ENCODE measurements at regions not wholly inside any gene's neighbourhood (a gene's known extent, or its start where the extent isn't known, plus 50 kb on each side); places are given as distances from the start of the nearest gene placed in this dataset.

- DNase-seq (ENCODE audit: insufficient read length, low spot score) (no peak), FAIRE-seq (no peak)
- TF ChIP-seq POLR2A (IDR thresholded peaks at IDR 0.05; ENCODE audit: low read depth, low read length) (no peak), POLR2AphosphoS5 (IDR thresholded peaks at IDR 0.05; ENCODE audit: low read depth, low read length) (no peak), SPI1 (IDR thresholded peaks at IDR 0.05; ENCODE audit: low read depth, low read length) (no peak), PAX5 (IDR thresholded peaks at IDR 0.05; ENCODE audit: insufficient read depth, low read length, severe bottlenecking) (no peak), POU2F2 (IDR thresholded peaks at IDR 0.05; ENCODE audit: low read depth, low read length) (no peak), TAF1 (IDR thresholded peaks at IDR 0.05; ENCODE audit: low read depth, low read length) (no peak)
Measured at GRCh38 chr12:87513536-87514280, 515.5 kb downstream of the C12orf50 start.

- TF ChIP-seq PAX5 (IDR thresholded peaks at IDR 0.05; ENCODE audit: insufficient read depth, low read length, severe bottlenecking) (no peak), POLR2A (IDR thresholded peaks at IDR 0.05; ENCODE audit: low read depth, low read length) (no peak), SPI1 (IDR thresholded peaks at IDR 0.05; ENCODE audit: low read depth, low read length) (no peak), POU2F2 (IDR thresholded peaks at IDR 0.05; ENCODE audit: low read depth, low read length) (no peak), TAF1 (IDR thresholded peaks at IDR 0.05; ENCODE audit: low read depth, low read length) (no peak), POLR2AphosphoS5 (IDR thresholded peaks at IDR 0.05; ENCODE audit: low read depth, low read length) (no peak)
- no peak for FAIRE-seq
- no peak for DNase-seq (ENCODE audit: insufficient read length, low spot score)
Measured at GRCh38 chr12:87511371-87511770, 517.8 kb downstream of the C12orf50 start.

GRCh38 chr12:87509237-87509820, 519.9 kb downstream of the C12orf50 start:
- DNase-seq (ENCODE audit: insufficient read length, low spot score) (no peak), FAIRE-seq (no peak)
- TF ChIP-seq PAX5 (IDR thresholded peaks at IDR 0.05; ENCODE audit: insufficient read depth, low read length, severe bottlenecking) (no peak), POLR2AphosphoS5 (IDR thresholded peaks at IDR 0.05; ENCODE audit: low read depth, low read length) (no peak), TAF1 (IDR thresholded peaks at IDR 0.05; ENCODE audit: low read depth, low read length) (no peak), POU2F2 (IDR thresholded peaks at IDR 0.05; ENCODE audit: low read depth, low read length) (no peak), POLR2A (IDR thresholded peaks at IDR 0.05; ENCODE audit: low read depth, low read length) (no peak), SPI1 (IDR thresholded peaks at IDR 0.05; ENCODE audit: low read depth, low read length) (no peak)

- no peak for DNase-seq (ENCODE audit: insufficient read length, low spot score)
- TF ChIP-seq TAF1 (IDR thresholded peaks at IDR 0.05; ENCODE audit: low read depth, low read length) (no peak), POLR2A (IDR thresholded peaks at IDR 0.05; ENCODE audit: low read depth, low read length) (no peak), PAX5 (IDR thresholded peaks at IDR 0.05; ENCODE audit: insufficient read depth, low read length, severe bottlenecking) (no peak), SPI1 (IDR thresholded peaks at IDR 0.05; ENCODE audit: low read depth, low read length) (no peak), POLR2AphosphoS5 (IDR thresholded peaks at IDR 0.05; ENCODE audit: low read depth, low read length) (no peak), POU2F2 (IDR thresholded peaks at IDR 0.05; ENCODE audit: low read depth, low read length) (no peak)
Measured at GRCh38 chr12:87491598-87491997, 537.6 kb downstream of the C12orf50 start.

GRCh38 chr12:87491089-87491488, 538.1 kb downstream of the C12orf50 start:
- no peak for TF ChIP-seq SPI1 (IDR thresholded peaks at IDR 0.05; ENCODE audit: low read depth, low read length)
- no peak for TF ChIP-seq TAF1 (IDR thresholded peaks at IDR 0.05; ENCODE audit: low read depth, low read length)
- TF ChIP-seq POU2F2 (IDR thresholded peaks at IDR 0.05; ENCODE audit: low read depth, low read length), result no peak
- TF ChIP-seq POLR2AphosphoS5 (IDR thresholded peaks at IDR 0.05; ENCODE audit: low read depth, low read length), result no peak
- no peak for TF ChIP-seq POLR2A (IDR thresholded peaks at IDR 0.05; ENCODE audit: low read depth, low read length)
- TF ChIP-seq PAX5 (IDR thresholded peaks at IDR 0.05; ENCODE audit: insufficient read depth, low read length, severe bottlenecking), result no peak
- FAIRE-seq, result no peak
- no peak for DNase-seq (ENCODE audit: insufficient read length, low spot score)

More at GRCh38 chr12:87491598-87491997, 537.6 kb downstream of the C12orf50 start:
- FAIRE-seq, result no peak

GRCh38 chr12:87469295-87469694, 559.9 kb downstream of the C12orf50 start:
- no peak for FAIRE-seq
- DNase-seq (ENCODE audit: insufficient read length, low spot score), result no peak
- TF ChIP-seq POU2F2 (IDR thresholded peaks at IDR 0.05; ENCODE audit: low read depth, low read length) (no peak), POLR2A (IDR thresholded peaks at IDR 0.05; ENCODE audit: low read depth, low read length) (no peak), TAF1 (IDR thresholded peaks at IDR 0.05; ENCODE audit: low read depth, low read length) (no peak), PAX5 (IDR thresholded peaks at IDR 0.05; ENCODE audit: insufficient read depth, low read length, severe bottlenecking) (no peak), POLR2AphosphoS5 (IDR thresholded peaks at IDR 0.05; ENCODE audit: low read depth, low read length) (no peak), SPI1 (IDR thresholded peaks at IDR 0.05; ENCODE audit: low read depth, low read length) (no peak)

GRCh38 chr12:87467936-87468335, 561.3 kb downstream of the C12orf50 start:
- DNase-seq (ENCODE audit: insufficient read length, low spot score) (no peak), FAIRE-seq (no peak)

GRCh38 chr12:87464565-87464964, 564.6 kb downstream of the C12orf50 start:
- no peak for DNase-seq (ENCODE audit: insufficient read length, low spot score)
- FAIRE-seq, result no peak
- no peak for TF ChIP-seq POU2F2 (IDR thresholded peaks at IDR 0.05; ENCODE audit: low read depth, low read length)
- TF ChIP-seq POLR2AphosphoS5 (IDR thresholded peaks at IDR 0.05; ENCODE audit: low read depth, low read length), result no peak
- no peak for TF ChIP-seq TAF1 (IDR thresholded peaks at IDR 0.05; ENCODE audit: low read depth, low read length)
- TF ChIP-seq PAX5 (IDR thresholded peaks at IDR 0.05; ENCODE audit: insufficient read depth, low read length, severe bottlenecking), result no peak
- TF ChIP-seq POLR2A (IDR thresholded peaks at IDR 0.05; ENCODE audit: low read depth, low read length), result no peak
- TF ChIP-seq SPI1 (IDR thresholded peaks at IDR 0.05; ENCODE audit: low read depth, low read length), result no peak

More at GRCh38 chr12:87467936-87468335, 561.3 kb downstream of the C12orf50 start:
- no peak for TF ChIP-seq POLR2AphosphoS5 (IDR thresholded peaks at IDR 0.05; ENCODE audit: low read depth, low read length)
- no peak for TF ChIP-seq TAF1 (IDR thresholded peaks at IDR 0.05; ENCODE audit: low read depth, low read length)
- no peak for TF ChIP-seq POLR2A (IDR thresholded peaks at IDR 0.05; ENCODE audit: low read depth, low read length)
- no peak for TF ChIP-seq SPI1 (IDR thresholded peaks at IDR 0.05; ENCODE audit: low read depth, low read length)
- TF ChIP-seq POU2F2 (IDR thresholded peaks at IDR 0.05; ENCODE audit: low read depth, low read length), result no peak
- TF ChIP-seq PAX5 (IDR thresholded peaks at IDR 0.05; ENCODE audit: insufficient read depth, low read length, severe bottlenecking), result no peak

- DNase-seq (ENCODE audit: insufficient read length, low spot score) (no peak), FAIRE-seq (no peak)
- TF ChIP-seq TAF1 (IDR thresholded peaks at IDR 0.05; ENCODE audit: low read depth, low read length), result no peak
- no peak for TF ChIP-seq SPI1 (IDR thresholded peaks at IDR 0.05; ENCODE audit: low read depth, low read length)
- no peak for TF ChIP-seq POU2F2 (IDR thresholded peaks at IDR 0.05; ENCODE audit: low read depth, low read length)
- no peak for TF ChIP-seq POLR2A (IDR thresholded peaks at IDR 0.05; ENCODE audit: low read depth, low read length)
- no peak for TF ChIP-seq POLR2AphosphoS5 (IDR thresholded peaks at IDR 0.05; ENCODE audit: low read depth, low read length)
Measured at GRCh38 chr12:87444039-87444438, 585.2 kb downstream of the C12orf50 start.

Data from GM12891 (cell line).